ENCODE measurements at regions not wholly inside any gene's neighbourhood (a gene's known extent, or its start where the extent isn't known, plus 50 kb on each side); places are given as distances from the start of the nearest gene placed in this dataset.

GRCh38 chr12:20211981-20212421, 156.3 kb upstream of the PDE3A start:
- Mint-ChIP-seq H3K9me3 (no peaks in the 10 kb centered on the region), H3K36me3 (ENCODE audit: low read depth) (no peaks in the 10 kb centered on the region), H3K4me3 (no peak overlapping the region), H3K27ac (no peak overlapping the region), H3K27me3 (no peaks in the 10 kb centered on the region), H3K4me1 (no peaks in the 10 kb centered on the region)
- DNase-seq, result no peak
- CTCF ChIA-PET, result no interaction called here
- POLR2A ChIA-PET, result no interaction called here

GRCh38 chr12:20212658-20213555, 155.4 kb upstream of the PDE3A start:
- no peak overlapping the region for H3K4me3 Mint-ChIP-seq
- no peaks in the 10 kb centered on the region for H3K36me3 Mint-ChIP-seq (ENCODE audit: low read depth)
- no peaks in the 10 kb centered on the region for H3K9me3 Mint-ChIP-seq
- ChIA-PET POLR2A (no interaction called here), CTCF (no interaction called here)
- no peaks in the 10 kb centered on the region for H3K27me3 Mint-ChIP-seq
- no peak overlapping the region for H3K27ac Mint-ChIP-seq
- H3K4me1 Mint-ChIP-seq, result no peaks in the 10 kb centered on the region
- DNase-seq, result no peak

- no peak for DNase-seq
- H3K4me3 Mint-ChIP-seq, result no peak overlapping the region
- no peaks in the 10 kb centered on the region for H3K27me3 Mint-ChIP-seq
- H3K36me3 Mint-ChIP-seq (ENCODE audit: low read depth), result no peaks in the 10 kb centered on the region
- ChIA-PET POLR2A (no interaction called here), CTCF (no interaction called here)
- no peaks in the 10 kb centered on the region for H3K9me3 Mint-ChIP-seq
- no peaks in the 10 kb centered on the region for H3K4me1 Mint-ChIP-seq
- no peak overlapping the region for H3K27ac Mint-ChIP-seq
Measured at GRCh38 chr12:20213723-20214625, 154.4 kb upstream of the PDE3A start.

GRCh38 chr12:20220339-20220738, 148.0 kb upstream of the PDE3A start:
- CTCF ChIA-PET, result no interaction called here
- no peaks in the 10 kb centered on the region for H3K27me3 Mint-ChIP-seq
- H3K9me3 Mint-ChIP-seq, result no peaks in the 10 kb centered on the region
- no peaks in the 10 kb centered on the region for H3K36me3 Mint-ChIP-seq (ENCODE audit: low read depth)
- H3K27ac Mint-ChIP-seq, result no peak overlapping the region
- no peak for DNase-seq
- no peaks in the 10 kb centered on the region for H3K4me1 Mint-ChIP-seq
- POLR2A ChIA-PET, result no interaction called here
- H3K4me3 Mint-ChIP-seq, result no peak overlapping the region

- Mint-ChIP-seq H3K4me3 (no peak overlapping the region), H3K36me3 (ENCODE audit: low read depth) (no peaks in the 10 kb centered on the region), H3K27ac (no peak overlapping the region), H3K9me3 (no peaks in the 10 kb centered on the region), H3K27me3 (no peaks in the 10 kb centered on the region), H3K4me1 (no peaks in the 10 kb centered on the region)
- CTCF ChIA-PET, result no interaction called here
- POLR2A ChIA-PET, result no interaction called here
- no peak for DNase-seq
Measured at GRCh38 chr12:20232931-20233675, 135.2 kb upstream of the PDE3A start.

GRCh38 chr12:20234474-20234873, 133.9 kb upstream of the PDE3A start:
- Mint-ChIP-seq H3K9me3 (peaks cover 3% of the 10 kb centered on the region), H3K36me3 (ENCODE audit: low read depth) (no peaks in the 10 kb centered on the region)
- CTCF ChIA-PET, result no interaction called here

GRCh38 chr12:20237091-20237490, 131.2 kb upstream of the PDE3A start:
- no peaks in the 10 kb centered on the region for H3K36me3 Mint-ChIP-seq (ENCODE audit: low read depth)
- no peak overlapping the region for H3K4me3 Mint-ChIP-seq

More at GRCh38 chr12:20234474-20234873, 133.9 kb upstream of the PDE3A start:
- no peaks in the 10 kb centered on the region for H3K27me3 Mint-ChIP-seq
- no peaks in the 10 kb centered on the region for H3K4me1 Mint-ChIP-seq
- POLR2A ChIA-PET, result no interaction called here
- no peak overlapping the region for H3K27ac Mint-ChIP-seq
- no peak overlapping the region for H3K4me3 Mint-ChIP-seq
- no peak for DNase-seq

GRCh38 chr12:20245491-20245890, 122.8 kb upstream of the PDE3A start:
- H3K27me3 Mint-ChIP-seq, result no peaks in the 10 kb centered on the region
- no peak overlapping the region for H3K4me3 Mint-ChIP-seq
- POLR2A ChIA-PET, result no interaction called here
- CTCF ChIA-PET, result no interaction called here
- H3K9me3 Mint-ChIP-seq, result peaks cover 8% of the 10 kb centered on the region
- H3K27ac Mint-ChIP-seq, result no peak overlapping the region
- H3K36me3 Mint-ChIP-seq (ENCODE audit: low read depth), result no peaks in the 10 kb centered on the region
- no peaks in the 10 kb centered on the region for H3K4me1 Mint-ChIP-seq
- DNase-seq, result no peak

More at GRCh38 chr12:20237091-20237490, 131.2 kb upstream of the PDE3A start:
- CTCF ChIA-PET, result no interaction called here
- POLR2A ChIA-PET, result no interaction called here
- no peaks in the 10 kb centered on the region for H3K27me3 Mint-ChIP-seq
- no peaks in the 10 kb centered on the region for H3K4me1 Mint-ChIP-seq
- H3K9me3 Mint-ChIP-seq, result peaks cover 3% of the 10 kb centered on the region
- H3K27ac Mint-ChIP-seq, result no peak overlapping the region
- no peak for DNase-seq

GRCh38 chr12:20248646-20249045, 119.7 kb upstream of the PDE3A start:
- H3K4me1 Mint-ChIP-seq, result no peaks in the 10 kb centered on the region
- no peak for DNase-seq
- POLR2A ChIA-PET, result no interaction called here
- no peaks in the 10 kb centered on the region for H3K27me3 Mint-ChIP-seq
- no peaks in the 10 kb centered on the region for H3K36me3 Mint-ChIP-seq (ENCODE audit: low read depth)
- H3K9me3 Mint-ChIP-seq, result peaks cover 8% of the 10 kb centered on the region
- CTCF ChIA-PET, result no interaction called here
- no peak overlapping the region for H3K4me3 Mint-ChIP-seq
- no peak overlapping the region for H3K27ac Mint-ChIP-seq

- H3K36me3 Mint-ChIP-seq (ENCODE audit: low read depth), result no peaks in the 10 kb centered on the region
- no peak for DNase-seq
- POLR2A ChIA-PET, result no interaction called here
- no peak overlapping the region for H3K27ac Mint-ChIP-seq
- H3K4me1 Mint-ChIP-seq, result no peaks in the 10 kb centered on the region
- H3K4me3 Mint-ChIP-seq, result no peak overlapping the region
- H3K27me3 Mint-ChIP-seq, result no peaks in the 10 kb centered on the region
- H3K9me3 Mint-ChIP-seq, result peaks cover 8% of the 10 kb centered on the region
- CTCF ChIA-PET, result no interaction called here
Measured at GRCh38 chr12:20250761-20251160, 117.6 kb upstream of the PDE3A start.

- Mint-ChIP-seq H3K27ac (no peak overlapping the region), H3K36me3 (ENCODE audit: low read depth) (no peaks in the 10 kb centered on the region), H3K4me3 (no peak overlapping the region), H3K27me3 (no peaks in the 10 kb centered on the region), H3K9me3 (no peaks in the 10 kb centered on the region), H3K4me1 (no peaks in the 10 kb centered on the region)
- DNase-seq, result no peak
- CTCF ChIA-PET, result no interaction called here
- POLR2A ChIA-PET, result no interaction called here
Measured at GRCh38 chr12:20257311-20257710, 111.0 kb upstream of the PDE3A start.

- Mint-ChIP-seq H3K4me1 (no peaks in the 10 kb centered on the region), H3K4me3 (no peak overlapping the region), H3K27ac (no peak overlapping the region), H3K9me3 (no peaks in the 10 kb centered on the region), H3K36me3 (ENCODE audit: low read depth) (no peaks in the 10 kb centered on the region), H3K27me3 (no peaks in the 10 kb centered on the region)
- CTCF ChIA-PET, result no interaction called here
- POLR2A ChIA-PET, result no interaction called here
- DNase-seq, result no peak
Measured at GRCh38 chr12:20259786-20260185, 108.6 kb upstream of the PDE3A start.

- Mint-ChIP-seq H3K9me3 (no peaks in the 10 kb centered on the region), H3K27me3 (no peaks in the 10 kb centered on the region), H3K36me3 (ENCODE audit: low read depth) (no peaks in the 10 kb centered on the region), H3K4me1 (no peaks in the 10 kb centered on the region), H3K27ac (no peak overlapping the region), H3K4me3 (no peak overlapping the region)
- DNase-seq, result no peak
- CTCF ChIA-PET, result no interaction called here
- POLR2A ChIA-PET, result no interaction called here
Measured at GRCh38 chr12:20260851-20261250, 107.5 kb upstream of the PDE3A start.
